Epidermal melanocyte (primary cell): ENCODE measurements at regions not wholly inside any gene's neighbourhood (a gene's known extent, or its start where the extent isn't known, plus 50 kb on each side); places are given as distances from the start of the nearest gene placed in this dataset.

Experiments
- DNase-seq: peaks from one replicate; pipeline ENCODE4 v3.0.0; 2011; ENCODE audit warnings: low spot score; ENCODE audit not compliant: insufficient read length

GRCh38 chr11:121696931-121697670 lies 244.3 kb upstream of the SORL1-AS1 start:
- no peak for DNase-seq

DNA sequence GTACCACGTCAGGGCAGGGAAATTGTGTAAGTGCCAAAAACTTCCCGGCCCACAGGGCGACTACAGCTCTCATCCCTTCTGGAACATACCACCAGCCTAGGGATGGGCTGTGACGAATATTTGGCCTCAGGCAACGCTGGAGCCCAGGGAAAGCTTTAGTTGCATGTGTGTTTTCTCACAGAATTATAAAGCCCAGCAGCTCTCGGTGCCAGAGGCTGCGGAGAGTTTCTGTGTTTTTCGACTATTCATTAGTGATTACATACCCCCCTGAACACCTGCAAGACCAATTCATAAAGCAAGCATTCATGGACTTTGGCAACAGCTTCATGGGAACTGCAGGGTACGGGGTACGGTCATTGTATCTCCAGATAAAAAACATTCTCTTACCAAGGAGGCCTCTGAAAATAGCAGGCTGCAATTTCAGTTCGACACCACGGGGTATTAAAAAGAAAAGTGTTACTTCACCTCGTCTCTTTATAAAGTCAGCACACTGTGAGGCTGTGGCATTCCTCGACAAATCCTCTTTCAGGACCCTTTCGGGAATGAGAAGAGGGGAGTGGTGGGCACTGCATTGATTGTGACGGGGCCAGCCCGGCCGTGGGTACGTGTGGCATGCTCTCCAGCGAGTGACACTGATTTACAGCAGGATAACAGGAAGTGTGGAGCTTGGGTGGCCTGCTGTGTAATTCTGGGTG lies 243.6 kb upstream of the SORL1-AS1 start:
- no peak for DNase-seq

- no peak for DNase-seq
Measured at GRCh38 chr11:121692236-121692635, 239.5 kb upstream of the SORL1-AS1 start.

DNA sequence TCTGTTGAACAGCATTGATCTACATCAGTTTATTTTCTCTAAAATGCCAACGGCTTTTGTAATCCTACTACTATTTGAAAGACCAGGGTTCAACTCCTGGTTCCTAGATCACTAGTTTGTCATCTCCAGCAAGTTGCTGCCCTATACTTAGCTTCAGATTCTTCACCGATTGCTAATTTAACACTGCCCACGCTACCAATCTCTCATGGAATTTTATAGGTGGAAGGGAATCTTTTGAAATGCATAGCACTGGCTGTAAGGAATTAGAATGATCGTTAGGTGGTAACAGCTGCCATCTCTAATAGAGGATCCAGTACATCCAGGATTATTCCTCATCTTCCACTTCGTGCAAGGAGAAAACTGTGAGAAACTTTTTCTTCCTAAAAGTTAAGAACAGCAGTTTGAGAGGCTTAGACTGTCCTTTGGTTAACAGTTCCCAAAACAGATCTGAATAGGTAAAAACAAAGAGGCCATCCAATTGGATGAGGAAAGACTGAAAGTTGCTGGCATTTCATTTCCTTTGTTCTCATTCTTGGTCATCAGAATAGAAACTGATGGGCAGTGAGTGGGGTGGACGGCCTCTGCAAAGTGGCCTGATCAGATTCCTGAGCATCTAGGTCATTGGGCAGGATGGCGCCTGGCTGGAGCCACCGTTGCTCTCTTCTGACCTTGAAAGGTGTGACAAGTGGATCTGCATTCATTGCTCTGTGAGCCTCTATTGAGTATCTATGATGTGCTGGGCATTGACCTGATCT lies 236.3 kb upstream of the SORL1-AS1 start:
- no peak for DNase-seq

- no peak for DNase-seq
Measured at GRCh38 chr11:121688055-121688491, 235.3 kb upstream of the SORL1-AS1 start.

GRCh38 chr11:121683791-121684190 lies 231.0 kb upstream of the SORL1-AS1 start:
- DNase-seq: no peak
